ENCODE measurements at regions not wholly inside any gene's neighbourhood (a gene's known extent, or its start where the extent isn't known, plus 50 kb on each side); places are given as distances from the start of the nearest gene placed in this dataset.

- no peak for DNase-seq
Observed at GRCh38 chr18:65103864-65104263, 646.9 kb upstream of the CDH7 start.

- no peak for DNase-seq
Observed at GRCh38 chr18:65093346-65093745, 657.5 kb upstream of the CDH7 start.

- no peak for DNase-seq
Observed at GRCh38 chr18:65091744-65092329, 659.0 kb upstream of the CDH7 start.

GRCh38 chr18:65082907-65083306 is 667.9 kb upstream of the CDH7 start:
- no peak for DNase-seq

GRCh38 chr18:65081786-65082185 is 669.0 kb upstream of the CDH7 start:
- DNase-seq, result no peak

GRCh38 chr18:65073060-65073550 is 677.7 kb upstream of the CDH7 start:
- DNase-seq, result no peak

- DNase-seq, result no peak
Observed at GRCh38 chr18:65057439-65058083, 693.3 kb upstream of the CDH7 start.

- no peak for DNase-seq
Observed at GRCh38 chr18:65056575-65056974, 694.2 kb upstream of the CDH7 start.

- no peak for DNase-seq
Observed at GRCh38 chr18:65049586-65049985, 701.2 kb upstream of the CDH7 start.

- no peak for DNase-seq
Observed at GRCh38 chr18:65039578-65039977, 711.2 kb upstream of the CDH7 start.

- no peak for DNase-seq
Observed at GRCh38 chr18:65035701-65036100, 715.1 kb upstream of the CDH7 start.

GRCh38 chr18:65025756-65026155 is 725.1 kb upstream of the CDH7 start:
- DNase-seq, result no peak

- no peak for DNase-seq
Observed at GRCh38 chr18:65021021-65021420, 729.8 kb upstream of the CDH7 start.

GRCh38 chr18:65018184-65018583 is 732.6 kb upstream of the CDH7 start:
- no peak for DNase-seq

GRCh38 chr18:65017372-65017760 is 733.4 kb upstream of the CDH7 start:
- DNase-seq, result no peak

GRCh38 chr18:65016631-65017371 is 734.0 kb upstream of the CDH7 start:
- no peak for DNase-seq

GRCh38 chr18:64994370-64994769 is 756.4 kb upstream of the CDH7 start:
- DNase-seq, result no peak

GRCh38 chr18:64993695-64994094 is 757.1 kb upstream of the CDH7 start:
- DNase-seq, result no peak

GRCh38 chr18:64992654-64993053 is 758.2 kb upstream of the CDH7 start:
- DNase-seq, result no peak

- DNase-seq, result no peak
Observed at GRCh38 chr18:64991102-64991501, 759.7 kb upstream of the CDH7 start.

GRCh38 chr18:64986906-64987495 is 763.8 kb upstream of the CDH7 start:
- no peak for DNase-seq

GRCh38 chr18:64983497-64984238 is 767.1 kb upstream of the CDH7 start:
- no peak for DNase-seq

GRCh38 chr18:64982414-64983055 is 768.3 kb upstream of the CDH7 start:
- no peak for DNase-seq
